CMK (cell line): ENCODE measurements at regions not wholly inside any gene's neighbourhood (a gene's known extent, or its start where the extent isn't known, plus 50 kb on each side); places are given as distances from the start of the nearest gene placed in this dataset.

Experiments
- DNase-seq: peaks from one replicate; pipeline ENCODE4 v3.0.0-alpha.2; 2010; ENCODE audit warnings: low read depth

DNA sequence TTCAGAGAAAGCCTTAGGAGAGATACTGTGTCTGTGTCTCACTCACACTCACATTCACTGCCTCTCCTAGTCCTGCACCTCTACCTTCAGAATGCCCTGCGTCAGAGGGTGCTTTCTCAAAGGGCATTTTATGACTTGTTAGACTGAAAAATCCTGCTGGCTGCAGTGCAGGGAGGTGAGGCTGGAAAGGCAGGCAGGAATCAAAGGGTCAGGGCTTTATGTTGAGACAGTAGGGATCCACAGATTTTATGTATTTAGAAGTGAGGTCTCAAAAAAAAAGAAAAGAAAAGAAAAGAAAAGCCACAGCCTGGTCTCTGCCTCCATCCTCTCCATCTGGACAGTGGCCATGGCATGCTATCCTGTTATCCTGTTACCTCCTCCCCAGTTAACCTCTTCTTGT, 936.0 kb upstream of the SLC10A2 start:
- no peak for DNase-seq

DNA sequence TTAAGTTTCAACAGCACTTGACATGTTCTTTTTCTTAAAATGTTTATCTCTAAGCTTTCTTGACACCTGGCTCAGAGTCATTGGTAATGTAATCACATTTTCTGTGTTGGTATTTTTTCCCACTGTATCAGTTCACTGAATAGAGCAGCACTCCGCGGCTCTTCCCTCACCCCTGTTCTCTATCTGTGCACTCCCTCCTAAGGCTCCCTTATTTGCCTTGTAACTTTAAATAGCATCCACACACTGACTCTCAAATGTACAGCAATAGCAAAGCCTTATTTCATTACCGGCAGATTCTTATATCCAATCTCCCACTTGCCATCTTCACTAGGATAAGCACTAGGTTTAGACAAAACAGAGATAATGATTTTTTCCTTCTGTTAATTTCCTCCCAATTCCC, 935.5 kb upstream of the SLC10A2 start:
- DNase-seq: no peak

DNA sequence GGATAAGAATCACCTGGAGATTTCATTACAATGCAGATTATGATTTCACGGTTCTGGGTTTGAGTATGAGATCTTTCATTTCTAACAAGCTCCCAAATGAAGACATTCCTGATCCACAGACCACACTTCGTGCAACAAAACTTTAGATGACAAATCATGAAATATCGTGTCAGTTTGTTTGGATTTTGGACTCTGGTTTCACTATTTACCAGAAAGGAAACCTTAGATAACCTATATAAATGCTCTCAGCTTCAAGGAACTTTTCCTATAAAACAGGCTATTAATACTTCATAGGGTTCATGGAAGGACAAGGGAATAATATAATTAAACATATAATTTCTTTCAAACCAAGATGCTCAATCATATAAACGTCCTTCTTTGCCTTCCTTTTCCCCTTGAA, 930.5 kb upstream of the SLC10A2 start:
- DNase-seq: no peak

DNA sequence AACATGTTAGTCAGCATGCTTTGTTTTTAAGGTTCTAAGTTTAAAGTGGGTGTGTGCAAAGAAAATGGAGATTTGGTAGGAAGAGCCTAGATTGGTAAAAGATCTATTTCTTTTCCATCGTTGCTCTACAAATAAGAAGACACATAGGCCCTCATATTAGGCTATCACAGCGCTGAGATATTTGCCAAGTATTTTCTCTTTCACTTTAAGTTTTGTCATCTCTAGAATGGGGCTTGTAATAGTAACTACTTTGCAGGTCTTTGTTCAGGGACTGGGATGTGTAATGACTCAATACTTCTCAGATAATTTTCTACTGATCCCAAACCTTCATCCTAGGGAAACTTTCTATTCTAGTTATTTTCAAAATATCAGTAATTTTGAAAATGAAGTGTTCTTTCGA, 917.7 kb upstream of the SLC10A2 start:
- no peak for DNase-seq

DNA sequence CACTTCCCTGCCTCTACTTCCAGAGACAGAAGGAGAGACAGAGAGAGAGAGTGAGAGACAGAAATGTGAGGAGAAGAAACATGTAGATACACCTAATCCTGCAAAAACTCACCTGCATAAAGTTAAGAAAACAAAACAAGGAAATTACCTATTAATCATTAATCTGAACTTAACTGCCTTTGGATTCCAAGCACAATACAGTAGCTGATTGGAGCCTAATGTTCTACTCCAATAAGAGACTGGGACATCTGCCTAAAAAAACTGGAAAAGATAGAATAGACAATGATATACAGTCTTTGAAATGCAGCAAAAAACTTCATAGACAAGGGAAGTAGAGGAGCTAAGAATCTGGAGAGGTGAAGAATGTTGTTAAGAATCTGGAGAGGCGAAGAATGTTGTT, 910.2 kb upstream of the SLC10A2 start:
- DNase-seq: no peak

DNA sequence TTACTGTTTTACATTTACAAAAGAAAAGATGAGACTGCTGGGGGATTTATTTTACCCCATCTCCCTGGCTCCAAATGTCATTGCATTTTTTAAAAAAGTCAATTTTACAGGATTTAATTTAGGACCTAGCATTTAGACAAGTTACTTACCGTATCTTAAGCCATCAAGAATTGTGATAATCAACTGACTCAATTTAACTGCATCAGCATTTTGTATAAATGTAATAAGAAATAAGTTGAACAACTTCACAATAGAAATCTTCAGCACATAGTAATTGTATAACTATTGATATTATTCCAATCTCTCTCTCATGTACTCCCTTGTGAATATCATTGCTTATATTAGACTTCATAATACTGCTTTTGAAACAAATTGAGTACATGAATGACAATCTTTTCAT, 907.5 kb upstream of the SLC10A2 start:
- DNase-seq: no peak

DNA sequence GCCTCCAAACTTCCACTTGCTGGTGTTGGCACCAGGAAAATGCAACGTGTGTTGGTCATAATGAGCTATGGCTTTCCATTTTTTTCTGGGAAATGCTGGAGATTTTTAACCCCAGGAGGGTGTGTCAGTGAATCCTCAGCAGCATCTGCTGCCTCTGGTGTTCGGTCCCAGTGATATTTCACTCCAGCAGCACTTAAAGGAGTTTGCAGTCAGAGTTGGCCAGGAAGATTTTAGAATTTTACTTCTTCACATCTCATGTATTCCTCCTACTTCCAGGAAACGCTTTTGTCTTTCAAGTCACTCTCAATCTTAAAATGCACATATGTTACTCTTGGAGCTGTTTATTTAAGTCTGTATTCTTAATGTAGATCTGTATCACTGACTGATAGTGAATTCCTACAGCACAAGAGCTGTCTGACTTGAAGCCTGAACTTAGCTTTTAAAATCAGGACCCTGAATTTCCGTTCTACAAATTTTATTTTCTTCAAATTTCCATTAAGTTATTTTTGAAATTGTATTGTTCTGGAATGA, 903.4 kb upstream of the SLC10A2 start:
- no peak for DNase-seq

DNA sequence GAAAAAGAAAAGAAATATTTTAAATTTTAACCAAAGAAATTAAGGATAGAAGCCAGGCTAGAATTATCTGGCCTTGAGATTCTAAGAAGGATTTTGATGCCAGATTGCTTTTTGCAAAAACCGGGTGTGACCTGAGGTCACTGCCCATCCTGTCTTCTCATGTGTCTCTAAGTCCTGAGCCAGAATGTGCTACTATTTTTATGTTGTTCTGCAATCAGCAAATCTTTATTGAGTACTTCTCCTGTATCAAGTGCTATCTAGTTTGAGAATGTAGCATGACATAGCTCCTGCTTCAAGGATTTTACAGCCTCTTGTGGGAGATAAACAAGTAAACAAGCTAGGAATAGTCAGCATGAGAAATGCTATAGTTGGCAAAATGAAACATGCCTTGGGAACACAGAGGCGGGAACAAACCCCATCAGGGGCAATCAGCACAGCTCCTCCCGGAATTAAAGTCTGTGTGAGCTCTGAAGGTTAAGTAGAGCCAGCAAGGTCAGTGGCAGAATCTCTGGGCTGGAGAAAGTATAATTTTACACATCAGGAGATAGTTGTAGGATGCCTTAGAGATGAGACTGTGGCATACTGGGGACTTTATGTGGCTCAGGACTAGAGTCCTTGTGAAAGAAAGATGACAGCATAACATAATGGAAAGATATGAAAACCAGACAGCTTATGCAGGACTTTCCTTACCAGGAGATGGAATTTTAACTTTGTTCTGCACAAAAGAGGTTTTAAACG, 899.5 kb upstream of the SLC10A2 start:
- DNase-seq: no peak

DNA sequence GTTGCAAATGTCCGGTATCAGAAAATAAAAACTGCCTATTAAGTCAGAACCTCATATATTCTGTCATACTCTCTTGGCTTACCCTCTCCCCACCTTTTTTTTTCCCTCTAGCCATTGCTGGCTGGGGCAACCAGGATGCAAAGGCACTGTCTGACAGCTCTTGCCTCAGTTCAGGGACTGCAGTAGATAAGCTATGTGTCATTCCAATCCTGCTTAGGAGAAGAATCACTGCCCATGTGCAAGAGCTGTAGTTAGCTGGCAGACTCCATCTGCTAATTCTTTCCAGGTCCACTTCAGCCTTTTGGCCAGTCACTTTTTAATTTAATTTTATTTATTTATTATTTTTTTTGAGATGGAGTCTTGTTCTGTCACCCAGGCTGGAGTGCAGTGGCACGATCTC, 895.6 kb upstream of the SLC10A2 start:
- DNase-seq: no peak

DNA sequence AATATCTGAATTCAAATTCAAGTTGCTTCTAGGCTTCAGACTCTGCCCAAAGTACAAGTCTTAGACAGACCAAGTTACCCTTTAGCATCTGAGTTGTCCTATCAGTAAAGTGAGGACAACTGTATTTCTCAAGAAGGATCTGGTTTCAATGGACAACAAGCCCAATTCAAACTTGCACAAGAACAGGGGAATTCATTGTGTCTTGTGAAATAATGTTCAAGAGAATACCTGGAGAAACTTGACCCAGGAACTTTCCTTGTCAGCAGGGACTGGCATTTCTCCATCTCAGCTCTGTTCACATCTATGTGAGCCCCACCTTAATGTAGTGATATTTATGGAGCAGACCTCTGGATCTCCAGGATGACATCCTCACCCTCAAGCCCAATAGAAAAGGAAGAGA, 894.9 kb upstream of the SLC10A2 start:
- DNase-seq: no peak

DNA sequence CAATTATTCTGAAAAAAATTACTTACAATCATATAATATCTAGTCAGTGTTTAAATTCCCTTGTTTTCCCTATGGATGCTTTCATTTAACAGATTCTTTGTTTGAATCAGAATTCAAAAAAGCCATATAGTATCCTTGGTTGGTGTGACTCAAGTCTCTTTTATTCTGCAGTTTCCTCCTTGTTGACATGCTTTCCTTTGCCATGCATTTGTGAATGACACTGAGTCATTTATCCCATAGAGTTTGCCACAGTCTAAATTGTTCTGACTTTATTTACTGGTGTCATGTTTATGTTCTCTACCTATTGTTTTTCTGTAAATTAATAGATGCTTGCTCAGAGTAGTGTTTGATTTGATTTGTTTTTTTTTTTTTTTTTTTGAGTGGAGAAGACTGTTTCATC, 893.8 kb upstream of the SLC10A2 start:
- no peak for DNase-seq

DNA sequence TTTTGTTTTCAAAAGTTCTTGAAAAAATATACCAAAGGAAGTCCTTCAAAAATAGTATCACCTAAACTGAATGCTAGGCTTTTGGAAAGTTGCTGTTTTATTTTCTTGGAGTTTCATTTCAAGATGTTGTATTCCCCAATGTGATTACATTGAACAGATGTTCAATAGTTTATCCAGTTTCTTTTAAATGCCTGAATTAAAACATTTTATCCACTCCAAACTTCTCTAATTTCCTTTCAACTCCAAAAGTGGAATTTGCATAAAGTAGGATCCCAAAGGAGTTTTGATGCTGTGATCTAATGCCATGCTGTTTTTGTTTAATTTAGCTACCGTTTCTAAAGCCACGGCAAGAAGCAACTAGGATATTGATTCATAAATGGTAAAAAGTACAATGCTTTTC, 892.5 kb upstream of the SLC10A2 start:
- DNase-seq: no peak

DNA sequence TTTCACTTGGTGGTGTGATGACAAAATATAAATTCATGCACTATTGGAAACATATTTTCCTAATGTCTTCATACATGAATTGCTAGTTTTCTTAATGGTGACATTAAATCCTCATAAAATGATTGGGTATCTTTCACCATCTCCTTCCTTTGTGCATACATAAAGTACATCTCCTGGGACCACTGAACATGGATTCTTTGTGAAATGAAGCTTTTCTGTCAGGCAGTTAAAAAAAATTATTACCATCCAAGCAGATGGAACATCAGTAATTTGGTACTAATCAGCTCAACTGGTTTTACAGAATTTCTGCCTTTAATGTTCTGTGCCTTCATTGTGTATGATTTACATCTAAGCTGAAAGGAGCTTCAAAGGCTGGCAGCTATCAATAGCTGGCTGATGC, 891.7 kb upstream of the SLC10A2 start:
- no peak for DNase-seq

DNA sequence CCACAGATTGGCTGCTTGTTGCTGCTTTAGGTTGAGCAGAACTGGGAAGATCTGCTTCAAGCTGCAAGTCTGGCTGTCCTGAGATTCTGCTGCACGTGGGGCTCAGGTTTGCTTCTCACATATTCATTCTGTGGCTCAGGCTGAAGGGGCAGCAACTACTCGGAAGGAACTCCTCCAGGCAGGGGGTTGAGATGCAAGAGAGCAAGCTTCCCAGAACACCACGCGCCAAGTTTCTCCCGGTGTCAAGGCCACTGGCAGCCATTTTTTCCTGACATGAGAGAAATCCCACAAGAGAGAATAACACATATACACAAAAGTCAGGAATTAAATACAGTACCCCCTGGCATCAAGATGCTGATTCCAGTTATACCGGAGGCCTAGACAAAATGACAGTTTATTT, 887.6 kb upstream of the SLC10A2 start:
- DNase-seq: no peak

DNA sequence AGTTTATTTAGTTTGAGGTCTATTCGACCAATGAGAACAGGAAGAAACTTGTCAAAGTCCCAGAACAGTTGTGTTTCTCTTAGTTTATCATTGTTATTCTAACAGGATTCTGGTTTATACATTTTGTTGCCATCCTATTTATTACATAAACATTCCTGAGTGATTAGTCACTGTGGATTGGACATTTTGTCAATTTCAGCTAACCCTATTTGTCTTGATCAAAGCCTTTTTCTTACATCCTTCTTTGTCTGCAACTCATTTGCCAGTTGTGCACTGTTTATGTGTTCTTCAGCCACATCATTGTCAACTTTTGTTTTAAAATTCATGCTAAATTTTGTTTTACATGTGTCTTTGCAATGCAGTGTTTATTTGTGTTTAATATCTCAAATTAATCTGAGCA, 886.0 kb upstream of the SLC10A2 start:
- DNase-seq: no peak

DNA sequence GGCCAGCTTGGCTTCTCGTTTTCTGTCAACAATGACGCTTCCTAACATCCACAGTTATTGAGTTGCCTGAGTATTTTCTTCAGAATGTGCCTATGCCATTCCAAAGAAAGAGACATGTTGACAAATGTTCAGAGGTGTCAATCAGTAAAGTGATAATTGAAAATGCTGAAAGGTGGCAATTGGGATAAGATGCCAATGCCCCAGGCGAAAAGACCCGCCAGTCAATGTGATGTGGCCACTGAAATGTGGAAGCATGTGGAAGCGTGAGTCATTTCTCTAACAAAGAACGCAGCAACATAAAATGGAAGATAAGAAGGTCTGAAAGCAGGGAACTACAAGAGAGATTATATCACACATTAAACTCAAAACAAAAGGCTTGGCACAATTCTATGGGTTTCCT, 882.2 kb upstream of the SLC10A2 start:
- DNase-seq: no peak

DNA sequence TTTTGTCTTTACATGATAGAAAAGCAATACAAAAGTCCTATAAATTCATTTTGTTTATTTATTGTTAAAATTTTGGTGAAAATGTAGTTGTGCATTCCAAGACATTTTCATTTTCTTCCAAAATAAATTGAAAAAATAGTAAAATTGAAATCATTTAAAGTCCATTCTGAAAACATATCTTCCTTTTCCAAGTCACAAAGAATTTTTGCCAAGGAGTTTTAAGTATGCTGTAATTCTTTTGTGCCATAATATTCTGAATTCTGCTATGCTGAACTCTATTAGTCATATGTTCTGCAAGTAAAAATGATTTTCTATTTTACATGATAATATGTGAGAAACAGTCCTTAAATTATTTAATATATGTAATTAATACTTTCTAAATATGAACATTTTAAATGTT, 879.6 kb upstream of the SLC10A2 start:
- no peak for DNase-seq

DNA sequence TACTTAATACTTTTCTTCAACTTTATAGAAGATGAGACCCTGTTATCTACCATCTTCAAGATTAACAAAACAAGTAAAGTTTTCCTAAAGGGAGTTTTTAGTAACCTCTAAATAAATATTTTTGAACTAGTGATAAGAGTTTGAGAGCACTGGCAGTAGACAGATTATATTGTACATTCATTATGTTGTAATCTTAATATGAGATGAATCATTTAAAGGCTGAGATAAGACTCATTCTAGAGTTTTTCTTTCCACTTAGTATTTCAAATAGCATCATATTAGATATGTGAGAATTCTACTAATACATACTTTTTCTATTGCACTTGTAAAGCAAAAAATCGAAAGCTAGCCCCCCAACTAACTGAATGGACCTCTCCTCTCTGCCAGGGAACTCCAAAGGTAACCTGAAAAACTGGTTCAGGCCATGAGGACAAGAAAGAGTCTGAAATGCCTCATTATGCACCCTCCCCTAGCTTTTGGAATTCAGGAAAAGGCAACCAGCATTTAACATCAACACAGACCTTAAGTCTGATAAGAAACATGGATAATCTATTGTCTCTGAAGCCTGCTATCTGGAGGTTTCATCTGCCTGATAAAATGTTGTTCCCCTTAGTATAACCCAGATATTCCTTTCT, 875.4 kb upstream of the SLC10A2 start:
- DNase-seq: no peak

DNA sequence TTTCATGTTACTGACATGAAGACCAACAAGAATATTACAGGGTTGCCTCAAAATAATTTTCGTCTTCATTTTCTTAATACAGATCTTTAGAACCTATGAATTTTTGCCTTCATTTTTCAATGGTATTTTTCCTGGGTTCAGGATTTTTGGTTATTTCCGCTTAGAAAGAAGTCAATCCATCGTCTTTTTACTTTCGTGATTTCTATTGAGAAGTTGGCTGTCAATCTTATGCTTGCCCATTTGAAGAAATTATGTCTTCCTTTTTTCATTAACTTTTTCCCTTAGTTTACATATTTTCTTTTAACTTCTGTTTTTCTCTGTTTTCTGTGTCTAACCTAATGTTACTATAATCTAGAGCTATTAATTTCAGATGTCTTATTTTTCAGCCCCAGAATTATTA, 868.9 kb upstream of the SLC10A2 start:
- DNase-seq: no peak

DNA sequence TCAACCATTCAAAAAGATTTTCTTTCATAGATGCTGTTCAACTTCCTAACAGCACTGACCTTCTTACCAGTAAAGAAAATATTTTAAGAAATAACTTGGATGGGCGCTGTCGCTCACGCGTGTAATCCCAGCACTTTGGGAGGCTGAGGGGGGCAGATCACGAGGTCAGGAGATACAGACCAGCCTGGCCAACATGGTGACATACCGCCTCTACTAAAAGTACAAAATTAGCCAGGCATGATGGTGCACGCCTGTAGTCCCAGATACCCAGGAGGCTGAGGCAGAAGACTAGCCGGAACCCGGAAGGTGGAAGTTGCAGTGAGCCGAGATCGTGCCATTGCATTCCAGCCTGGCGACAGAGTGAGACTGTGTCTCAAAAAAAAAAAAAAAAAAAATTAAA, 865.7 kb upstream of the SLC10A2 start:
- no peak for DNase-seq

DNA sequence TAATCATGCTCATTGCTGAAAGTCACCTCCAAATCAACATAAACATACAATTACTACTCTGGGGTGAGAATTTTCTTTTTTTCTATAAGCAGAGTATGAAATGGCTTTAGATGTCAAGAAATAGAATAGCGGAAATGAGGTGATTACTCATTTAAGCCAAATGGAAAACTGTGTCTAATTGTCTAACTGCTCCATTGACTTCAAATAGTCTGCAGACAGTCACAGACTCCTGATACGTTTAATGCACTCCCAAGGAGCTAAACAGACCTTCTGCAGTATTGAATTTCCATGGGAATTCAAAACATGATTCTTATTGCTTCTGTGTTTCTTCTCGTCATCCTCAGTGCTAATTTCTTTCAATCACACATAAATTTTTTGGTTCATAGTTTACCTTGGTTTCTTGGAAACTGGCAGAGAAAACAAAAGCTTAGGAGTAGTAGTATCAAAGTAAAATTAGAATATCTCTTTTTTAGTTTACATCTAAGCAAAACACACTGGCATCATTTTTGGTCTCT, 865.2 kb upstream of the SLC10A2 start:
- no peak for DNase-seq

DNA sequence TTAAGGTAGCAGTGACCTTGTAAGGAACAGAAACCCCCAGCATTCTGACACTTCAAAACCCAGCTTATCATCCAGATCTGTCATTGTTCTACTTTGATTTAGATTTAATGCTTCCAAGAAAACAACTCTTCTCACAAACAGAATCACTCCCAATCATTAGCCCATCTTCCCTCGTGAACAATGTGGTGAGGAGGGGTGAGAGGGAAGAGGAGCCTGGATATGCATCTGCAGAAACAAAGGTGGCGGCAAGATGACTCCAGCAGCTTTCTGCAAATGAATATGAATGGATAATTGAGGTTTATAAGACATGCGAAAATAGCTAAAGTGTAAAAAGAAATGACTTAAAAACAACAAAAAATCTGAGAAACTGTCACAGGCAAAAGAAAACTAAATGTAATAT, 859.9 kb upstream of the SLC10A2 start:
- no peak for DNase-seq

DNA sequence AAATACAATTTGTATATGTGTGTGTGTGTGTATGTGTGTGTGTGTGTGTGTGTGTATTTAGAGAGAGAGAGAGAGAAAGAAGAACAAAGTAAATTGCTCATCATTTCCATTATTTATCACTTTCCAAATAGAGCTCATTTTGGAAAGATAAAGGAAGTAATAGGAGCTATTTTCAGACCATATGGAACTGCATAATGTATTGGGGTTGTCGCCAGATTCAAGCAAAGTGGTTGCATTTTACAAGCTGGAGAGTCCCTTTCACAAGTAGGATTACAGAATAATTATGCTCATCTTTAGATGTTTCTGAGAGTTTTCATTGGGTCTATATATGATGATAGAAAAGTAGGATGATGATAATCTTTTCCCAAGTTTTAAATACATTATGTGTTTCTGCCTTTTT, 842.7 kb upstream of the SLC10A2 start:
- no peak for DNase-seq

DNA sequence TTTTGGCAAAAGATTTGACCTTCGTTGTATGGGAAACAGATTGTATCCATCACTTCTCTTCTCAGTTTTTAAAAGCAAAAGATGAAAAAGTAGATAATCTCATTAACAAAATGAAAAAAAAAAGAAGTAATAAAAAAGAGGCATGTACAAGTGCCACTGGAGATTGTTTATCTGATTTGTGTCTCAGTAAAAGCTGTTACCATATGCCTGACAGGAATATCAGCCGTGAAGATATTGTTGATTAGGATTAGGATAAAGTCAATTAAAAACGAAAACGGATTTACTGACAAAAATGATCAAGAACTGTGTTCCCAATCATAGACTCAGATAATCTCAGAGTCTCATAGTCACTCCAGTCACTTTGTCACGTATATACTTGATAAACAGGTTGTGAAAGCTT, 842.1 kb upstream of the SLC10A2 start:
- DNase-seq: no peak
